PFSK-1 (cell line): ENCODE measurements at regions not wholly inside any gene's neighbourhood (a gene's known extent, or its start where the extent isn't known, plus 50 kb on each side); places are given as distances from the start of the nearest gene placed in this dataset.

Experiments
- FOXP2 ChIP-seq: optimal IDR thresholded peaks from 2 replicates; pipeline ENCODE3; 2011; ENCODE audit warnings: borderline replicate concordance, control low read depth, inconsistent platforms; ENCODE audit not compliant: insufficient read depth; ENCODE audit errors: extremely low read length, extremely low read depth
- POLR2AphosphoS5 ChIP-seq: IDR thresholded peaks from 2 replicates; pipeline ENCODE4 v1.6.1; 2012; ENCODE audit warnings: low read depth, mild to moderate bottlenecking, control low read depth, low read length, moderate library complexity
- SIN3A ChIP-seq: IDR thresholded peaks from 2 replicates; pipeline ENCODE4 v1.6.1; 2012; ENCODE audit warnings: mild to moderate bottlenecking, low read length, moderate library complexity, borderline replicate concordance; ENCODE audit not compliant: insufficient read depth
- TAF1 ChIP-seq: IDR thresholded peaks from 2 replicates; pipeline ENCODE4 v1.6.1; 2012; ENCODE audit warnings: low read length, control low read depth, borderline replicate concordance; ENCODE audit not compliant: insufficient read depth
- TF ChIP-seq, protein P1 (sequence below), 2 experiments: IDR thresholded peaks; 2 replicates each; pipeline versions ENCODE4 v1.6.1 to v1.8.0; 2011 to 2012; ENCODE audit warnings: low read depth in 2 of 2, low read length in 2 of 2, control low read depth in 1 of 2, inconsistent platforms in 1 of 2, mild to moderate bottlenecking in 1 of 2, moderate library complexity in 1 of 2; ENCODE audit not compliant: insufficient read depth in 1 of 2

- TF ChIP-seq SIN3A (no peak), FOXP2 (no peak)
- TF ChIP-seq, protein P1, sequence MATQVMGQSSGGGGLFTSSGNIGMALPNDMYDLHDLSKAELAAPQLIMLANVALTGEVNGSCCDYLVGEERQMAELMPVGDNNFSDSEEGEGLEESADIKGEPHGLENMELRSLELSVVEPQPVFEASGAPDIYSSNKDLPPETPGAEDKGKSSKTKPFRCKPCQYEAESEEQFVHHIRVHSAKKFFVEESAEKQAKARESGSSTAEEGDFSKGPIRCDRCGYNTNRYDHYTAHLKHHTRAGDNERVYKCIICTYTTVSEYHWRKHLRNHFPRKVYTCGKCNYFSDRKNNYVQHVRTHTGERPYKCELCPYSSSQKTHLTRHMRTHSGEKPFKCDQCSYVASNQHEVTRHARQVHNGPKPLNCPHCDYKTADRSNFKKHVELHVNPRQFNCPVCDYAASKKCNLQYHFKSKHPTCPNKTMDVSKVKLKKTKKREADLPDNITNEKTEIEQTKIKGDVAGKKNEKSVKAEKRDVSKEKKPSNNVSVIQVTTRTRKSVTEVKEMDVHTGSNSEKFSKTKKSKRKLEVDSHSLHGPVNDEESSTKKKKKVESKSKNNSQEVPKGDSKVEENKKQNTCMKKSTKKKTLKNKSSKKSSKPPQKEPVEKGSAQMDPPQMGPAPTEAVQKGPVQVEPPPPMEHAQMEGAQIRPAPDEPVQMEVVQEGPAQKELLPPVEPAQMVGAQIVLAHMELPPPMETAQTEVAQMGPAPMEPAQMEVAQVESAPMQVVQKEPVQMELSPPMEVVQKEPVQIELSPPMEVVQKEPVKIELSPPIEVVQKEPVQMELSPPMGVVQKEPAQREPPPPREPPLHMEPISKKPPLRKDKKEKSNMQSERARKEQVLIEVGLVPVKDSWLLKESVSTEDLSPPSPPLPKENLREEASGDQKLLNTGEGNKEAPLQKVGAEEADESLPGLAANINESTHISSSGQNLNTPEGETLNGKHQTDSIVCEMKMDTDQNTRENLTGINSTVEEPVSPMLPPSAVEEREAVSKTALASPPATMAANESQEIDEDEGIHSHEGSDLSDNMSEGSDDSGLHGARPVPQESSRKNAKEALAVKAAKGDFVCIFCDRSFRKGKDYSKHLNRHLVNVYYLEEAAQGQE (IDR thresholded peaks at IDR 0.05; ENCODE audit: insufficient read depth in 1 of 2, low read depth in 2 of 2, low read length in 2 of 2), result peak in 1 of 2 experiments; percentile 45; a peak in 1 of 4 replicates
These were observed 64.9 kb upstream of the ADRA2C start for GRCh38 chr4:3701271-3701734.

GRCh38 chr4:3700736-3701135 is 65.4 kb upstream of the ADRA2C start:
- TF ChIP-seq, protein P1 (IDR thresholded peaks at IDR 0.05; ENCODE audit: insufficient read depth in 1 of 2, low read depth in 2 of 2, low read length in 2 of 2), result no peak
- no peak for TF ChIP-seq POLR2AphosphoS5
- TF ChIP-seq TAF1, result no peak
- TF ChIP-seq FOXP2, result no peak
- TF ChIP-seq SIN3A, result no peak

DNA sequence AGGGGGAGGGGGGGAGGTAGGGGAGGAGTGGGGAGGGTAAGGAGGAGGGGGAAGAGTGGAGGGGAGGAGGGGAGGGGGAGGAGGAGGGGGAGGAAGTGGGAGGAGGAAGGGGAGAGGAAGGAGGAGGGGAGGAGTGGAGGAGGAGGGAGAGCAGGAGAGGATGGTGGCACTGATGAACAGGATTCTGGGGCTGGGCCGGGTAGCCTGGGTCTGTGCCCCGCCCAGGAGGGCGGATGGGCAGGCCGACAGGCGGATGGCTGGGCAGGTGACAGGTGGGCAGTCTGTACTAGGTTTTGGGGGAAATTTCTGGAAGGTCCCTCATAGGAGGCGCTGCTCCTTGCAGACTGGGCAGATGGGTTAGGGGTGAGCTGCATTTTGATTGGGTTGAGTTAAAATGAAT is 66.0 kb upstream of the ADRA2C start:
- no peak for TF ChIP-seq SIN3A
- TF ChIP-seq, protein P1 (IDR thresholded peaks at IDR 0.05; ENCODE audit: insufficient read depth in 1 of 2, low read depth in 2 of 2, low read length in 2 of 2), result no peak
- TF ChIP-seq FOXP2, result no peak
- TF ChIP-seq TAF1, result no peak
- TF ChIP-seq POLR2AphosphoS5, result no peak

DNA sequence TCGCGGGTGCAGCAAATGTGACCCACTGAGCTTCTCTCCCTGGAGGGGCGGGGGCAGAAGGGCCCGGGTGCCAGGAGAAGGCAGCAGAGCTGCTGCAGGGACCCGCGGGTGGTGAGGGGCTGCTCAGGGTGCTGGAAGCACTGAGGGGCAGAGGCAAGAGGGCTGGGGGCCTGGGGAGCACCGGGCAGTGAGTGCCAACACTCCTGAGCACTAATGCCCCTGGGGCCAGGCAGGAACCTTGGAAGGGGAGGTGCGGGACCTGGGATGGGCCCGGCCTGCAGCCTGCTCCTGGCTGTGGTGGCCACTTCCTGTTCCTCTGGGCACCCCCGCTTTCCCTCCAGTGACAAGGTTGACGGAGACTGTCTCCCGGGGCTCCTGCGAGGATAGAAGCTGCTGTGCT is 66.5 kb upstream of the ADRA2C start:
- no peak for TF ChIP-seq FOXP2
- no peak for TF ChIP-seq SIN3A
- TF ChIP-seq, protein P1 (IDR thresholded peaks at IDR 0.05; ENCODE audit: insufficient read depth in 1 of 2, low read depth in 2 of 2, low read length in 2 of 2), result no peak
- TF ChIP-seq TAF1, result no peak
- TF ChIP-seq POLR2AphosphoS5, result no peak

DNA sequence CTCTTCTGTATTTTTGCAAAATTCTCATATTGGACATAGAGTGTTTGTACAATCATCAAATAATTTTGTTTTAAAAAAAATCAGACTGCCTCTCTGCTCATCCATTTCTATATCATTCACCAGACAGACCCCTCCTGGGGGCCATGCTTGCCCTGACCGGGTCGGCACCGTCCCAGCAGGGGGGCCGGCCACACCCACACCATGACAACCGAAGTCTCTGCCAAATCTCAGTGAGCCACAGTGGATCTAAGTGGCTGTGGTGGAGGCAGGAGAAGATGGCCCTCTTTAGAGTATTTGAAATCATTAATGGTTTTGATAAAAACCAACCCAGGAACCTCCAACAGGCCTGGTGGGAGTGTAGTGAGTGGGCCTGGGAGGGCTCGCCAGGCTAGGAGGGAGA is 66.9 kb upstream of the ADRA2C start:
- no peak for TF ChIP-seq FOXP2
- TF ChIP-seq POLR2AphosphoS5, result no peak
- no peak for TF ChIP-seq SIN3A
- TF ChIP-seq TAF1, result no peak
- TF ChIP-seq, protein P1 (IDR thresholded peaks at IDR 0.05; ENCODE audit: insufficient read depth in 1 of 2, low read depth in 2 of 2, low read length in 2 of 2), result no peak
